SK-N-SH treated with all-trans-retinoic acid at 6 μM for 48 hours (cell line): ENCODE measurements at regions not wholly inside any gene's neighbourhood (a gene's known extent, or its start where the extent isn't known, plus 50 kb on each side); places are given as distances from the start of the nearest gene placed in this dataset.

Experiments
- ATAC-seq: fragments of 200-7000 bp; cut with Tn5 transposase; 3 replicates; pipeline ENCODE4 v1.9.1; 2020; ENCODE audit warnings: mild to moderate bottlenecking, moderate library complexity
- ARNTL ChIP-seq: fragments of 450-650 bp; formaldehyde crosslinking; IDR thresholded peaks from 2 replicates; pipeline ENCODE4 v1.5.0; 2020; ENCODE audit warnings: low read depth, mild to moderate bottlenecking, moderate library complexity, borderline replicate concordance
- CSDC2 ChIP-seq: fragments of 250-450 bp; sonication (Bioruptor Pico); IDR thresholded peaks from 2 replicates; pipeline ENCODE4 v1.5.0; 2020; ENCODE audit warnings: mild to moderate bottlenecking, moderate library complexity
- ESRRG ChIP-seq: fragments of 250-450 bp; sonication (Bioruptor Pico); IDR thresholded peaks from 2 replicates; pipeline ENCODE4 v1.6.1; 2021; ENCODE audit warnings: mild to moderate bottlenecking
- GLIS3 ChIP-seq: fragments of 250-450 bp; sonication (Bioruptor Pico); IDR thresholded peaks from 2 replicates; pipeline ENCODE4 v1.5.0; 2020; ENCODE audit warnings: mild to moderate bottlenecking, moderate library complexity
- ISL1 ChIP-seq: fragments of 250-450 bp; sonication (Bioruptor Pico); IDR thresholded peaks from 2 replicates; pipeline ENCODE4 v2.1.2; 2022; ENCODE audit warnings: mild to moderate bottlenecking, moderate library complexity
- OSR1 ChIP-seq: fragments of 250-450 bp; sonication (Bioruptor Pico); IDR thresholded peaks from 2 replicates; pipeline ENCODE4 v1.8.0; 2022; ENCODE audit warnings: moderate library complexity, mild to moderate bottlenecking, inconsistent platforms
- PPARA ChIP-seq: fragments of 250-450 bp; sonication (Bioruptor Pico); IDR thresholded peaks from 2 replicates; pipeline ENCODE4 v1.5.0; 2020; ENCODE audit warnings: mild to moderate bottlenecking, borderline replicate concordance
- RARB ChIP-seq: fragments of 250-450 bp; sonication (Bioruptor Pico); IDR thresholded peaks from 2 replicates; pipeline ENCODE4 v1.8.0; 2021; ENCODE audit warnings: mild to moderate bottlenecking, moderate library complexity
- SNAI2 ChIP-seq: fragments of 250-450 bp; sonication (Bioruptor Pico); IDR thresholded peaks from 2 replicates; pipeline ENCODE4 v1.5.0; 2020; ENCODE audit warnings: mild to moderate bottlenecking, moderate library complexity
- TCF4 ChIP-seq: fragments of 250-450 bp; sonication (Bioruptor Pico); IDR thresholded peaks from 2 replicates; pipeline ENCODE4 v1.8.0; 2021; ENCODE audit warnings: mild to moderate bottlenecking, moderate library complexity, borderline replicate concordance
- TOX ChIP-seq: fragments of 250-450 bp; sonication (Bioruptor Pico); IDR thresholded peaks from 2 replicates; pipeline ENCODE4 v1.8.0; 2021; ENCODE audit warnings: mild to moderate bottlenecking, moderate library complexity, borderline replicate concordance
- ZC3H10 ChIP-seq: fragments of 250-450 bp; sonication (Bioruptor Pico); IDR thresholded peaks from 2 replicates; pipeline ENCODE4 v1.5.1; 2021; ENCODE audit warnings: mild to moderate bottlenecking, moderate library complexity
- ZFP3 ChIP-seq: fragments of 250-450 bp; sonication (Bioruptor Pico); IDR thresholded peaks from 2 replicates; pipeline ENCODE4 v1.5.0; 2020; ENCODE audit warnings: mild to moderate bottlenecking, moderate library complexity
- ZFP30 ChIP-seq: fragments of 450-650 bp; formaldehyde crosslinking; IDR thresholded peaks from 2 replicates; pipeline ENCODE4 v1.5.0; 2022; ENCODE audit warnings: mild to moderate bottlenecking, moderate library complexity
- ZNF565 ChIP-seq: fragments of 450-650 bp; formaldehyde crosslinking; conservative IDR thresholded peaks from 2 replicates; pipeline ENCODE4 v1.5.0; 2020; ENCODE audit warnings: low read depth, mild to moderate bottlenecking, moderate library complexity
- ZNF70 ChIP-seq: fragments of 450-650 bp; formaldehyde crosslinking; IDR thresholded peaks from 2 replicates; pipeline ENCODE4 v1.5.0; 2020; ENCODE audit warnings: mild to moderate bottlenecking, moderate library complexity
- ZNF8 ChIP-seq: fragments of 450-650 bp; formaldehyde crosslinking; IDR thresholded peaks from 2 replicates; pipeline ENCODE4 v1.5.0; 2020; ENCODE audit warnings: mild to moderate bottlenecking, moderate library complexity
- TF ChIP-seq, protein P1 (sequence below): fragments of 250-450 bp; sonication (Bioruptor Pico); IDR thresholded peaks from 2 replicates; pipeline ENCODE4 v1.5.1; 2020; ENCODE audit warnings: low read depth, mild to moderate bottlenecking, moderate library complexity
- TF ChIP-seq, protein P2 (sequence below): fragments of 250-450 bp; sonication (Bioruptor Pico); IDR thresholded peaks from 2 replicates; pipeline ENCODE4 v1.5.0; 2020; ENCODE audit warnings: mild to moderate bottlenecking, moderate library complexity
- TF ChIP-seq, protein P3 (sequence below): fragments of 250-450 bp; sonication (Bioruptor Pico); IDR thresholded peaks from 2 replicates; pipeline ENCODE4 v1.8.0; 2021; ENCODE audit warnings: low read depth, mild to moderate bottlenecking, moderate library complexity, borderline replicate concordance

DNA sequence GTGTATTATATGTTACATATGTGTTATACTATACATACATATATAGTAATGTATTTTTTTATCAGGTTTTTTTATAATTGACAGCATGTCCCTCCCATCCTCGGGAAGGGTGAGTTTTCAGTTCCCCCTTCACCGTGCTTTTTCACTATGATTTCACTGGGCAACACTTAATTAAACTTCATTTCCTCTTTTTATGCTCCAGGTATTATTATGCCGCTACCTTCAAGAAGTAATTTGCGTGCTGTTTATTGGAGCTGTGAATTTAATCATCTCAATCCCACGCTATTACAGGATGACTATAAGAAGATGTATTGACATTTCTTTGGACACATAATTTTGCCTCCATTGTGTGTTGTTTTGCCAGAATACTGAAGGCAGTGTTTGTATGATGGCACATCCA lies 228.6 kb downstream of the SAMD5 start:
- TF ChIP-seq ZNF565 (CRISPR knock-in tag) (no peak), OSR1 (CRISPR knock-in tag) (no peak), ARNTL (CRISPR knock-in tag) (no peak), TCF4 (CRISPR knock-in tag) (no peak), ZNF8 (CRISPR knock-in tag) (no peak), ZC3H10 (no peak), CSDC2 (CRISPR knock-in tag) (no peak)
- TF ChIP-seq, protein P1, sequence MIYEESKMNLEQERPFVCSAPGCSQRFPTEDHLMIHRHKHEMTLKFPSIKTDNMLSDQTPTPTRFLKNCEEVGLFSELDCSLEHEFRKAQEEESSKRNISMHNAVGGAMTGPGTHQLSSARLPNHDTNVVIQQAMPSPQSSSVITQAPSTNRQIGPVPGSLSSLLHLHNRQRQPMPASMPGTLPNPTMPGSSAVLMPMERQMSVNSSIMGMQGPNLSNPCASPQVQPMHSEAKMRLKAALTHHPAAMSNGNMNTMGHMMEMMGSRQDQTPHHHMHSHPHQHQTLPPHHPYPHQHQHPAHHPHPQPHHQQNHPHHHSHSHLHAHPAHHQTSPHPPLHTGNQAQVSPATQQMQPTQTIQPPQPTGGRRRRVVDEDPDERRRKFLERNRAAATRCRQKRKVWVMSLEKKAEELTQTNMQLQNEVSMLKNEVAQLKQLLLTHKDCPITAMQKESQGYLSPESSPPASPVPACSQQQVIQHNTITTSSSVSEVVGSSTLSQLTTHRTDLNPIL (CRISPR knock-in tag): no peak
- TF ChIP-seq, protein P2, sequence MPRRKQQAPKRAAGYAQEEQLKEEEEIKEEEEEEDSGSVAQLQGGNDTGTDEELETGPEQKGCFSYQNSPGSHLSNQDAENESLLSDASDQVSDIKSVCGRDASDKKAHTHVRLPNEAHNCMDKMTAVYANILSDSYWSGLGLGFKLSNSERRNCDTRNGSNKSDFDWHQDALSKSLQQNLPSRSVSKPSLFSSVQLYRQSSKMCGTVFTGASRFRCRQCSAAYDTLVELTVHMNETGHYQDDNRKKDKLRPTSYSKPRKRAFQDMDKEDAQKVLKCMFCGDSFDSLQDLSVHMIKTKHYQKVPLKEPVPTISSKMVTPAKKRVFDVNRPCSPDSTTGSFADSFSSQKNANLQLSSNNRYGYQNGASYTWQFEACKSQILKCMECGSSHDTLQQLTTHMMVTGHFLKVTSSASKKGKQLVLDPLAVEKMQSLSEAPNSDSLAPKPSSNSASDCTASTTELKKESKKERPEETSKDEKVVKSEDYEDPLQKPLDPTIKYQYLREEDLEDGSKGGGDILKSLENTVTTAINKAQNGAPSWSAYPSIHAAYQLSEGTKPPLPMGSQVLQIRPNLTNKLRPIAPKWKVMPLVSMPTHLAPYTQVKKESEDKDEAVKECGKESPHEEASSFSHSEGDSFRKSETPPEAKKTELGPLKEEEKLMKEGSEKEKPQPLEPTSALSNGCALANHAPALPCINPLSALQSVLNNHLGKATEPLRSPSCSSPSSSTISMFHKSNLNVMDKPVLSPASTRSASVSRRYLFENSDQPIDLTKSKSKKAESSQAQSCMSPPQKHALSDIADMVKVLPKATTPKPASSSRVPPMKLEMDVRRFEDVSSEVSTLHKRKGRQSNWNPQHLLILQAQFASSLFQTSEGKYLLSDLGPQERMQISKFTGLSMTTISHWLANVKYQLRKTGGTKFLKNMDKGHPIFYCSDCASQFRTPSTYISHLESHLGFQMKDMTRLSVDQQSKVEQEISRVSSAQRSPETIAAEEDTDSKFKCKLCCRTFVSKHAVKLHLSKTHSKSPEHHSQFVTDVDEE: no peak
- TF ChIP-seq, protein P3, sequence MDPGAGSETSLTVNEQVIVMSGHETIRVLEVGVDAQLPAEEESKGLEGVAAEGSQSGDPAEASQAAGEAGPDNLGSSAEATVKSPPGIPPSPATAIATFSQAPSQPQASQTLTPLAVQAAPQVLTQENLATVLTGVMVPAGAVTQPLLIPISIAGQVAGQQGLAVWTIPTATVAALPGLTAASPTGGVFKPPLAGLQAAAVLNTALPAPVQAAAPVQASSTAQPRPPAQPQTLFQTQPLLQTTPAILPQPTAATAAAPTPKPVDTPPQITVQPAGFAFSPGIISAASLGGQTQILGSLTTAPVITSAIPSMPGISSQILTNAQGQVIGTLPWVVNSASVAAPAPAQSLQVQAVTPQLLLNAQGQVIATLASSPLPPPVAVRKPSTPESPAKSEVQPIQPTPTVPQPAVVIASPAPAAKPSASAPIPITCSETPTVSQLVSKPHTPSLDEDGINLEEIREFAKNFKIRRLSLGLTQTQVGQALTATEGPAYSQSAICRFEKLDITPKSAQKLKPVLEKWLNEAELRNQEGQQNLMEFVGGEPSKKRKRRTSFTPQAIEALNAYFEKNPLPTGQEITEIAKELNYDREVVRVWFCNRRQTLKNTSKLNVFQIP (CRISPR knock-in tag): no peak
- ATAC-seq: no peak

DNA sequence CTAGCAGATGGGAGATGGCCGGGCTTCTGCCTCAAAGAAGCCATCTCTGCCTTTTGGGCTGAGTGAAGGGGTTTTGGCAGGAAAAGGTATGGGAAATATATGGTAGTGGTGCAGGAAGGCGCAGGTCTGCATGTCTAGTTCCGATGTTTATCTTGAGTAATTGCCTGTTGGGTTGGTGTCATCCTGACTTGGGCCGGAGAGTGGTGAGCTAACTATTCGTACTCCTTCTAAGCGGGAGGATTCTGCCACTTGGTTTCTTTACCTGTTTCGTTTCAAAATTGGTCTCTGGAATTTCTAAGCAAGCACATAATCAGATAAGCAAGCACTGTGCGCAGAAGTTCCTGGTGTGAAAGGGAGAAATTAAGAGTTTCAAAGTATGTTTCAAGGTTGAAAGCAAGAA lies 229.6 kb downstream of the SAMD5 start:
- ATAC-seq: no peak
- TF ChIP-seq ZNF8 (CRISPR knock-in tag): no peak
- no peak for TF ChIP-seq ZNF565 (CRISPR knock-in tag)
- TF ChIP-seq ZFP3 (CRISPR knock-in tag): no peak
- TF ChIP-seq TOX (CRISPR knock-in tag): no peak
- TF ChIP-seq ZFP30 (CRISPR knock-in tag): no peak
- TF ChIP-seq RARB (CRISPR knock-in tag): no peak
- TF ChIP-seq, protein P2: no peak
- TF ChIP-seq ZNF70: no peak
- no peak for TF ChIP-seq TCF4 (CRISPR knock-in tag)
- TF ChIP-seq, protein P1 (CRISPR knock-in tag): no peak
- no peak for TF ChIP-seq ISL1 (CRISPR knock-in tag)
- TF ChIP-seq PPARA (CRISPR knock-in tag): no peak
- TF ChIP-seq GLIS3 (CRISPR knock-in tag): no peak
- TF ChIP-seq OSR1 (CRISPR knock-in tag): no peak
- no peak for TF ChIP-seq SNAI2 (CRISPR knock-in tag)
- TF ChIP-seq ARNTL (CRISPR knock-in tag): no peak
- no peak for TF ChIP-seq ZC3H10

DNA sequence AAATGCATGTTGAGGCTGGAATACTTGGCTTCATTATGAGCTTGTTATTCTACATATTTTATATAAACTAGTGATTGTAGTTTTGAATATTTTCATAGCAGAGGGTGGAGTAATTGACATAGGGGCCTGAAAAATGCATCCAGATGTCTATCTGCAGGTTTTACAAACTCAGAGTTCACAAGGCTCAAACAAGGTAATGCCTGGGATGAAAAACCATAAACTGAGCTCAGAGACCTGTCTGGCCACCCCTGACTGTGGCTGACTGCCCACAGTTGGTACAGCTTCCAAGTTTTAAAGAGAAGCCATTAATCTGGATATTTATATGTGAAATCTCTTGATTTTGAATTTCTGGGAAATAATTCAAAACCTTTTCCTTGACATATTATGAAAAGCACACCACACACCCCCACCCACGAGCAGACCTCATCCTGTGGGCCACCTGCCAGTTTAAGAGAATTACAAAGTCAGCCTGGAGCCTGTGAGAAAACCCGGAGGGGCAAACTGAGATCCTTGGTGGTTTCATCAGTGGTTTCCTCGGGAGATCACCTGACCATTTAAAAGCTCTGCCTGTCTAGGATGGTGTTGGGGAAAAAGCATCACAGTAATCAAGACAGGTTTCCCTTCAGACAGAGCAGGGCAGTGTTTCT lies 230.1 kb downstream of the SAMD5 start:
- TF ChIP-seq OSR1 (CRISPR knock-in tag) (no peak), ESRRG (CRISPR knock-in tag) (no peak), RARB (CRISPR knock-in tag) (no peak), CSDC2 (CRISPR knock-in tag) (no peak)
- no peak for ATAC-seq
